IMR-90 (cell line): ENCODE measurements at regions not wholly inside any gene's neighbourhood (a gene's known extent, or its start where the extent isn't known, plus 50 kb on each side); places are given as distances from the start of the nearest gene placed in this dataset.

Source experiments
- ATAC-seq: fragments of 200-7000 bp; cut with Tn5 transposase; 2 replicates; pipeline ENCODE4 v1.9.1; 2020; ENCODE audit warnings: low read depth, mild to moderate bottlenecking, moderate library complexity
- BruUV-seq: library from RNA; stranded (reverse); fragments of 400-500 nt; replicated peaks from 2 replicates; lab custom pipeline; 2021; lab: Mats Ljungman, UMichigan
- CTCF ChIA-PET: fragments of 300-600 bp; formaldehyde crosslinking; extraction: SDS; loops from one replicate; lab custom pipeline; 2021; ENCODE audit warnings: antibody characterized with exemption; lab: Yijun Ruan, JAX
- POLR2A ChIA-PET: fragments of 300-600 bp; sonication (Branson Sonifier 250); formaldehyde crosslinking; loops from one replicate; lab custom pipeline; 2022; ENCODE audit warnings: antibody characterized with exemption; ENCODE audit not compliant: unreplicated experiment; lab: Charles Lee
- DNase-seq: peaks from one replicate; pipeline ENCODE4 v3.0.0; 2013
- H2AFZ ChIP-seq: replicated peaks from 2 replicates; pipeline ENCODE3; 2013; ENCODE audit warnings: low read length, mild to moderate bottlenecking; ENCODE audit not compliant: poor library complexity
- H2AK5ac ChIP-seq: 2 replicates; pipeline ENCODE4 v1.6.1; 2013; ENCODE audit warnings: low read depth, low read length, inconsistent platforms
- H2AK9ac ChIP-seq: replicated peaks from 2 replicates; pipeline ENCODE3; 2013; ENCODE audit warnings: mild to moderate bottlenecking, low read depth, low read length, moderate library complexity; ENCODE audit not compliant: poor library complexity
- H2BK120ac ChIP-seq: 2 replicates; pipeline ENCODE4 v1.6.1; 2013; ENCODE audit warnings: low read depth, low read length, inconsistent platforms
- H2BK15ac ChIP-seq: 3 replicates; pipeline ENCODE4 v1.6.1; 2013; ENCODE audit warnings: low read depth, low read length, inconsistent platforms
- H2BK20ac ChIP-seq: 2 replicates; pipeline ENCODE4 v1.6.1; 2013; ENCODE audit warnings: low read depth, mild to moderate bottlenecking, inconsistent platforms, low read length, moderate library complexity
- H2BK5ac ChIP-seq: 2 replicates; pipeline ENCODE4 v1.6.1; 2013; ENCODE audit warnings: mild to moderate bottlenecking, low read depth, low read length, inconsistent platforms; ENCODE audit not compliant: poor library complexity, severe bottlenecking
- H3K14ac ChIP-seq: replicated peaks from 2 replicates; pipeline ENCODE4 v1.6.1; 2013; ENCODE audit warnings: low read depth, low read length, inconsistent platforms
- H3K18ac ChIP-seq: 2 replicates; pipeline ENCODE4 v1.6.1; 2013; ENCODE audit warnings: low read depth, low read length, control low read depth
- H3K23ac ChIP-seq: 2 replicates; pipeline ENCODE4 v1.6.1; 2013; ENCODE audit warnings: low read depth, low read length, inconsistent platforms
- H3K27ac ChIP-seq: 2 replicates; pipeline ENCODE4 v1.5.1; 2013; ENCODE audit warnings: mild to moderate bottlenecking, control low read depth, low read length; ENCODE audit not compliant: insufficient read depth
- H3K27me3 ChIP-seq: 2 replicates; pipeline ENCODE4 v1.6.1; 2013; ENCODE audit warnings: low read length; ENCODE audit not compliant: control insufficient read depth, insufficient read depth
- H3K36me3 ChIP-seq: 2 replicates; pipeline ENCODE4 v1.6.1; 2013; ENCODE audit warnings: low read length, mixed read lengths; ENCODE audit not compliant: control insufficient read depth, insufficient read depth
- H3K4ac ChIP-seq: 2 replicates; pipeline ENCODE4 v1.6.1; 2013; ENCODE audit warnings: low read depth, low read length, inconsistent platforms
- H3K4me1 ChIP-seq: 2 replicates; pipeline ENCODE4 v1.6.1; 2013; ENCODE audit warnings: low read length, mixed read lengths; ENCODE audit not compliant: control insufficient read depth, insufficient read depth
- H3K4me2 ChIP-seq: 2 replicates; pipeline ENCODE4 v1.6.1; 2013; ENCODE audit warnings: low read depth, mild to moderate bottlenecking, control low read depth, low read length, moderate library complexity
- H3K4me3 ChIP-seq: 2 replicates; pipeline ENCODE4 v1.5.1; 2013; ENCODE audit warnings: low read depth, mild to moderate bottlenecking, control low read depth, low read length, moderate library complexity; ENCODE audit not compliant: insufficient read depth
- H3K56ac ChIP-seq: 2 replicates; pipeline ENCODE4 v1.6.1; 2013; ENCODE audit warnings: low read length, inconsistent platforms; ENCODE audit not compliant: insufficient read depth; ENCODE audit errors: extremely low read depth
- H3K79me1 ChIP-seq, 2 experiments: 2 replicates each; pipeline ENCODE4 v1.6.1; 2013; ENCODE audit warnings: low read length in 2 of 2, inconsistent platforms in 1 of 2, low read depth in 1 of 2
- H3K9ac ChIP-seq: 2 replicates; pipeline ENCODE4 v1.6.1; 2013; ENCODE audit warnings: low read depth, low read length, control low read depth
- H3K9me1 ChIP-seq: 2 replicates; pipeline ENCODE4 v1.6.1; 2013; ENCODE audit warnings: low read length, inconsistent platforms; ENCODE audit not compliant: insufficient read depth
- H3K9me3 ChIP-seq: 2 replicates; pipeline ENCODE4 v1.6.1; 2013; ENCODE audit warnings: low read length; ENCODE audit not compliant: control insufficient read depth, insufficient read depth
- H4K20me1 ChIP-seq: 2 replicates; pipeline ENCODE4 v1.6.1; 2013; ENCODE audit warnings: low read length, inconsistent platforms; ENCODE audit not compliant: insufficient read depth
- H4K5ac ChIP-seq: 2 replicates; pipeline ENCODE4 v1.6.1; 2013; ENCODE audit warnings: mild to moderate bottlenecking, low read depth, low read length, control low read depth
- H4K8ac ChIP-seq, 2 experiments: 2 replicates each; pipeline ENCODE4 v1.6.1; 2013; ENCODE audit warnings: low read depth in 2 of 2, low read length in 2 of 2, control low read depth in 1 of 2, inconsistent platforms in 1 of 2
- H4K91ac ChIP-seq: 2 replicates; pipeline ENCODE4 v1.6.1; 2013; ENCODE audit warnings: low read depth, low read length, inconsistent platforms; ENCODE audit not compliant: insufficient read depth
- BHLHE40 ChIP-seq: fragments of 150-350 bp; IDR thresholded peaks from 2 replicates; pipeline ENCODE4 v1.6.1; 2016; ENCODE audit warnings: mild to moderate bottlenecking, low read depth, low read length
- CHD1 ChIP-seq: IDR thresholded peaks from 2 replicates; pipeline ENCODE4 v1.6.1; 2012; ENCODE audit warnings: low read depth, low read length, improper control_type of control experiment
- NFE2L2 ChIP-seq: fragments of 150-350 bp; IDR thresholded peaks from 2 replicates; pipeline ENCODE4 v1.6.1; 2016; ENCODE audit warnings: low read depth, mild to moderate bottlenecking, low read length
- RAD21 ChIP-seq: IDR thresholded peaks from 2 replicates; pipeline ENCODE4 v1.6.1; 2012; ENCODE audit warnings: low read length, improper control_type of control experiment
- SMC3 ChIP-seq: fragments of 150-350 bp; IDR thresholded peaks from 2 replicates; pipeline ENCODE4 v1.6.1; 2016; ENCODE audit warnings: low read depth, mild to moderate bottlenecking, antibody characterized with exemption, low read length, moderate library complexity
- USF2 ChIP-seq: fragments of 150-350 bp; IDR thresholded peaks from 2 replicates; pipeline ENCODE4 v1.6.1; 2017; ENCODE audit warnings: mild to moderate bottlenecking, antibody characterized with exemption, low read length, low read depth
- WGBS, 2 experiments: methylation state at CpG; one replicate each; pipeline versions ENCODE4 v1.1.5 to v1.1.7; 2013; ENCODE audit warnings: missing lambda C conversion rate in 2 of 2; ENCODE audit not compliant: insufficient read length in 1 of 2; ENCODE audit errors: extremely low coverage in 2 of 2; 5-methylcytosine and 5-hydroxymethylcytosine counted together
- dilution Hi-C: fragments of 300-500 bp; cut with HindIII; formaldehyde crosslinking; loops from one replicate; pipeline ENCODE4 v1.14.3; 2018; ENCODE audit warnings: low sequenced_read_pairs; ENCODE audit not compliant: unreplicated experiment
- in situ Hi-C: fragments of 300-500 bp; cut with MboI; formaldehyde crosslinking; loops from 3 replicates; pipeline ENCODE4 v1.14.3; 2019; ENCODE audit warnings: low sequenced_read_pairs, inconsistent platforms, mixed read lengths
- intact Hi-C: fragments of 100-400 bp; cut with micrococcal nuclease; formaldehyde crosslinking; loops from 2 replicates; pipeline ENCODE4 v1.10.0; 2022

- H2BK15ac ChIP-seq, result no peak overlapping the region
Observed at GRCh38 chr12:115763982-115764621, 513.4 kb downstream of the MED13L start.

More at GRCh38 chr12:115763982-115764621, 513.4 kb downstream of the MED13L start:
- Histone ChIP-seq H3K56ac (no peak overlapping the region), H2AK5ac (no peak overlapping the region), H2AFZ (no peak overlapping the region), H4K8ac (no peak overlapping the region), H4K20me1 (no peaks in the 10 kb centered on the region), H3K9me3 (no peaks in the 10 kb centered on the region), H2BK120ac (no peak overlapping the region), H4K5ac (no peak overlapping the region), H3K14ac (no peak overlapping the region), H2BK20ac (no peak overlapping the region), H3K79me1 (no peaks in the 10 kb centered on the region), H2AK9ac (no peak overlapping the region), H3K18ac (no peak overlapping the region), H2BK5ac (no peak overlapping the region), H3K4me2 (no peak overlapping the region), H3K27ac (no peak overlapping the region), H3K9ac (no peak overlapping the region), H3K36me3 (no peaks in the 10 kb centered on the region), H3K4ac (no peak overlapping the region), H3K23ac (no peak overlapping the region), H3K4me1 (no peaks in the 10 kb centered on the region), H4K91ac (no peak overlapping the region), H3K27me3 (no peaks in the 10 kb centered on the region; the same call in none of the 2 replicates), H3K4me3 (no peak overlapping the region), H3K9me1 (no peaks in the 10 kb centered on the region)
- ChIA-PET CTCF (no interaction called here), POLR2A (no interaction called here)
- DNase-seq, result no peak
- in situ Hi-C loops, result loop anchor here (25.0 kb wide), 1 partner anchor 1777 kb away; no protein-coding TSS in a partner anchor
- intact Hi-C loops, result no loop called here
- ATAC-seq, result no peak
- TF ChIP-seq CHD1, result no peak
- TF ChIP-seq USF2, result 0 out of 2 replicates have a peak, but pooled peaks have one; percentile 8
- TF ChIP-seq SMC3, result no peak
- no peak for TF ChIP-seq BHLHE40
- no peak for TF ChIP-seq RAD21
- TF ChIP-seq NFE2L2, result no peak
- BruUV-seq, result no TSS peak
- no CpG with 5 or more reads among the region's 3 CpGs for WGBS, 2 experiments
- dilution Hi-C loops, result no loop called here
